Activated CD4-positive, alpha-beta T cell treated with anti-CD3 and anti-CD28 coated beads for 48 hours (primary cell): ENCODE measurements at regions not wholly inside any gene's neighbourhood (a gene's known extent, or its start where the extent isn't known, plus 50 kb on each side); places are given as distances from the start of the nearest gene placed in this dataset.

ENCODE experiments used
- DNase-seq: peaks from one replicate; pipeline ENCODE4 v3.0.0-alpha.2; 2020

GRCh38 chr12:89893972-89894706 lies 185.5 kb upstream of the ATP2B1 start:
- DNase-seq, result no peak

GRCh38 chr12:89892436-89892835 lies 183.8 kb upstream of the ATP2B1 start:
- no peak for DNase-seq

- no peak for DNase-seq
Measured at GRCh38 chr12:89891933-89892332, 183.3 kb upstream of the ATP2B1 start.

- no peak for DNase-seq
Measured at GRCh38 chr12:89890161-89890560, 181.5 kb upstream of the ATP2B1 start.

GRCh38 chr12:89889062-89889461 lies 180.4 kb upstream of the ATP2B1 start:
- no peak for DNase-seq

- no peak for DNase-seq
Measured at GRCh38 chr12:89884952-89885351, 176.3 kb upstream of the ATP2B1 start.

- DNase-seq, result no peak
Measured at GRCh38 chr12:89884416-89884898, 175.8 kb upstream of the ATP2B1 start.

- no peak for DNase-seq
Measured at GRCh38 chr12:89883630-89884389, 175.2 kb upstream of the ATP2B1 start.

- DNase-seq, result no peak
Measured at GRCh38 chr12:89882792-89883191, 174.2 kb upstream of the ATP2B1 start.

GRCh38 chr12:89882050-89882449 lies 173.4 kb upstream of the ATP2B1 start:
- peak; percentile 31 for DNase-seq

GRCh38 chr12:89880690-89881350 lies 172.2 kb upstream of the ATP2B1 start:
- DNase-seq, result peak; percentile 45

- no peak for DNase-seq
Measured at GRCh38 chr12:89879766-89880165, 171.1 kb upstream of the ATP2B1 start.

GRCh38 chr12:89878950-89879349 lies 170.3 kb upstream of the ATP2B1 start:
- no peak for DNase-seq

- DNase-seq, result no peak
Measured at GRCh38 chr12:89878327-89878726, 169.7 kb upstream of the ATP2B1 start.

- DNase-seq, result no peak
Measured at GRCh38 chr12:89877671-89878070, 169.0 kb upstream of the ATP2B1 start.

- DNase-seq, result no peak
Measured at GRCh38 chr12:89877136-89877535, 168.5 kb upstream of the ATP2B1 start.

GRCh38 chr12:89875809-89876208 lies 167.2 kb upstream of the ATP2B1 start:
- no peak for DNase-seq

- DNase-seq, result no peak
Measured at GRCh38 chr12:89875225-89875624, 166.6 kb upstream of the ATP2B1 start.

GRCh38 chr12:89874146-89874545 lies 165.5 kb upstream of the ATP2B1 start:
- DNase-seq, result no peak

- no peak for DNase-seq
Measured at GRCh38 chr12:89873745-89874144, 165.1 kb upstream of the ATP2B1 start.

GRCh38 chr12:89872922-89873630 lies 164.4 kb upstream of the ATP2B1 start:
- no peak for DNase-seq

GRCh38 chr12:89870413-89871184 lies 162.0 kb upstream of the ATP2B1 start:
- DNase-seq, result no peak
